Endothelial cell (in vitro differentiated cells): ENCODE measurements at regions not wholly inside any gene's neighbourhood (a gene's known extent, or its start where the extent isn't known, plus 50 kb on each side); places are given as distances from the start of the nearest gene placed in this dataset.

Experiments
- DNase-seq: peaks from one replicate; pipeline ENCODE4 v3.0.0; 2021; ENCODE audit warnings: low spot score
- H3K27ac Mint-ChIP-seq: one replicate; pipeline ENCODE4 v1.8.0; 2021; ENCODE audit warnings: mixed read lengths, inconsistent platforms; ENCODE audit not compliant: unreplicated experiment
- H3K27me3 Mint-ChIP-seq: one replicate; pipeline ENCODE4 v1.8.0; 2021; ENCODE audit warnings: mild to moderate bottlenecking, moderate library complexity, mixed read lengths, inconsistent platforms; ENCODE audit not compliant: unreplicated experiment
- H3K36me3 Mint-ChIP-seq: one replicate; pipeline ENCODE4 v1.8.0; 2021; ENCODE audit warnings: mild to moderate bottlenecking, low read depth, mixed read lengths, inconsistent platforms; ENCODE audit not compliant: unreplicated experiment
- H3K4me1 Mint-ChIP-seq: one replicate; pipeline ENCODE4 v1.8.0; 2021; ENCODE audit warnings: mild to moderate bottlenecking, mixed read lengths, inconsistent platforms; ENCODE audit not compliant: unreplicated experiment
- H3K4me3 Mint-ChIP-seq: one replicate; pipeline ENCODE4 v1.8.0; 2021; ENCODE audit warnings: mild to moderate bottlenecking, mixed read lengths, inconsistent platforms; ENCODE audit not compliant: unreplicated experiment
- H3K9me3 Mint-ChIP-seq: one replicate; pipeline ENCODE4 v1.8.0; 2021; ENCODE audit warnings: mixed read lengths, inconsistent platforms; ENCODE audit not compliant: unreplicated experiment
- CTCF ChIP-seq: fragments of 200-600 bp; sonication (generic); IDR thresholded peaks from one replicate; pipeline ENCODE4 v1.5.0; 2021; ENCODE audit warnings: antibody characterized with exemption; ENCODE audit not compliant: unreplicated experiment

GRCh38 chr4:79850626-79851025, 222.4 kb downstream of the ANTXR2 start:
- DNase-seq = no peak
- peaks cover 13% of the 10 kb centered on the region for H3K4me1 Mint-ChIP-seq
- TF ChIP-seq CTCF = no peak
- H3K36me3 Mint-ChIP-seq = no peaks in the 10 kb centered on the region
- H3K27me3 Mint-ChIP-seq = peaks cover 2% of the 10 kb centered on the region
- H3K9me3 Mint-ChIP-seq = no peaks in the 10 kb centered on the region
- no peak overlapping the region for H3K4me3 Mint-ChIP-seq
- no peak overlapping the region for H3K27ac Mint-ChIP-seq

- Mint-ChIP-seq H3K4me3 (no peak overlapping the region), H3K27ac (no peak overlapping the region), H3K27me3 (peaks cover 2% of the 10 kb centered on the region), H3K9me3 (no peaks in the 10 kb centered on the region), H3K36me3 (no peaks in the 10 kb centered on the region), H3K4me1 (peaks cover 10% of the 10 kb centered on the region)
- no peak for TF ChIP-seq CTCF
- no peak for DNase-seq
Measured at GRCh38 chr4:79848329-79848728, 224.7 kb downstream of the ANTXR2 start.

- no peak for DNase-seq
- Mint-ChIP-seq H3K9me3 (no peaks in the 10 kb centered on the region), H3K4me3 (no peak overlapping the region), H3K27ac (no peak overlapping the region), H3K36me3 (no peaks in the 10 kb centered on the region), H3K27me3 (peaks cover 2% of the 10 kb centered on the region), H3K4me1 (peaks cover 5% of the 10 kb centered on the region)
- TF ChIP-seq CTCF = no peak
Measured at GRCh38 chr4:79847411-79847810, 225.6 kb downstream of the ANTXR2 start.

- no peaks in the 10 kb centered on the region for H3K27me3 Mint-ChIP-seq
- H3K9me3 Mint-ChIP-seq = no peaks in the 10 kb centered on the region
- no peak overlapping the region for H3K27ac Mint-ChIP-seq
- H3K36me3 Mint-ChIP-seq = no peaks in the 10 kb centered on the region
- H3K4me1 Mint-ChIP-seq = no peaks in the 10 kb centered on the region
- no peak for DNase-seq
- no peak overlapping the region for H3K4me3 Mint-ChIP-seq
- no peak for TF ChIP-seq CTCF
Measured at GRCh38 chr4:79842162-79842561, 230.9 kb downstream of the ANTXR2 start.

- no peak for TF ChIP-seq CTCF
- peaks cover 1% of the 10 kb centered on the region for H3K27me3 Mint-ChIP-seq
- H3K36me3 Mint-ChIP-seq = no peaks in the 10 kb centered on the region
- no peak overlapping the region for H3K27ac Mint-ChIP-seq
- no peak for DNase-seq
- no peak overlapping the region for H3K4me3 Mint-ChIP-seq
- H3K9me3 Mint-ChIP-seq = no peaks in the 10 kb centered on the region
- peaks cover 10% of the 10 kb centered on the region for H3K4me1 Mint-ChIP-seq
Measured at GRCh38 chr4:79833857-79834256, 239.2 kb downstream of the ANTXR2 start.
